Retinal pigment epithelial cell (primary cell): ENCODE measurements at regions not wholly inside any gene's neighbourhood (a gene's known extent, or its start where the extent isn't known, plus 50 kb on each side); places are given as distances from the start of the nearest gene placed in this dataset.

Experiments
- DNase-seq: peaks from one replicate; pipeline ENCODE4 v3.0.0-alpha.2; 2010; ENCODE audit warnings: low read depth
- H3K4me3 ChIP-seq: 2 replicates; pipeline ENCODE4 v1.5.1; 2011; ENCODE audit warnings: mild to moderate bottlenecking, low read length, control low read depth, moderate library complexity
- CTCF ChIP-seq: conservative IDR thresholded peaks from 2 replicates; pipeline ENCODE4 v1.5.1; 2011; ENCODE audit warnings: low read depth, low read length, control low read depth, inconsistent platforms

- no peak for TF ChIP-seq CTCF
- DNase-seq: no peak
- no peak overlapping the region for H3K4me3 ChIP-seq
Measured at GRCh38 chr20:16902662-16903061, 154.5 kb downstream of the OTOR start.

GRCh38 chr20:16904751-16905150, 156.6 kb downstream of the OTOR start:
- peak; percentile 25 for TF ChIP-seq CTCF
- H3K4me3 ChIP-seq: no peak overlapping the region

GRCh38 chr20:16914277-16914676, 166.1 kb downstream of the OTOR start:
- no peak for TF ChIP-seq CTCF
- no peak for DNase-seq
- H3K4me3 ChIP-seq: no peak overlapping the region

More at GRCh38 chr20:16904751-16905150, 156.6 kb downstream of the OTOR start:
- no peak for DNase-seq

GRCh38 chr20:16916165-16916564, 168.0 kb downstream of the OTOR start:
- TF ChIP-seq CTCF: no peak
- DNase-seq: no peak
- no peak overlapping the region for H3K4me3 ChIP-seq

- H3K4me3 ChIP-seq: no peak overlapping the region
- no peak for TF ChIP-seq CTCF
- DNase-seq: no peak
Measured at GRCh38 chr20:16917636-16918035, 169.5 kb downstream of the OTOR start.

DNA sequence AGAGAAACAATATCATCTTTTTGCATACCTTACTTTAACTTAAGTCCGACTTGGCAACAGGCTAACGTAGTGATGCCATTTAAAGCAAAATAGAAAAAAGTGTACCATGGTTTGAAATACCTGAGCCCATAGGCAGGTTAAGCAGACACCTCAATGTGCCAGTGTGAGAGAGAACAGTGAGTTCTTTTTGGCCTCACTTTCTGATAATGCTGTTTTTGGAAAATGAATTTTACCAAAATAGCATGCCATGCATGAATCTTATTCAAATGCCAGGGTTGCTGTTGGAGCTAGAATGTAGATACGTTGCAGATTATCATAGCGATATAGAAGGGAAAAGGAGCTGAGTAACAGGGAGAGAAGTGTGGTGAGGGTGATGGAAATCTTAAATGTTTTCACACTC, 170.2 kb downstream of the OTOR start:
- no peak overlapping the region for H3K4me3 ChIP-seq
- DNase-seq: no peak
- TF ChIP-seq CTCF: no peak

- DNase-seq: no peak
- H3K4me3 ChIP-seq: no peak overlapping the region
- no peak for TF ChIP-seq CTCF
Measured at GRCh38 chr20:16919841-16920240, 171.7 kb downstream of the OTOR start.
